ENCODE measurements at regions not wholly inside any gene's neighbourhood (a gene's known extent, or its start where the extent isn't known, plus 50 kb on each side); places are given as distances from the start of the nearest gene placed in this dataset.

DNA sequence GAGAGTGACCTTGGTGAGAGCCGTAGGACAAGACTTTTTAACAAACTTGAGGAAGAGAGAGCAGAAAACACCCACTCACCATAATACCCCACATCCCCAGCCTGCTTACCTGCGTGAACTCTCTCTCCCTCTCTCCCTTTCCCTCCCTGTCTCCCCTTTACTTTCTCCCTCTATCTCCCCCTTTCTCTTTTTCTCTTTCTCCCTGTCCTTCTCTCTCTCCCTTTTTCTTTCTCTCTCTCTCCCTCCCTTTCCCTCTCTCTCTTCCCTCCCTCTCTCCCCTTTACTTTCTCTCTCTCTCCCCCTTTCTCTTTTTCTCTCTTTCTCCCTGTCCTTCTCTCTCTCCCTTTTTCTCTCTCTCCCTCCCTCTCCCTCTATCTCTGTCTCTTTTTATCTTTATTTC is 464.0 kb upstream of the AUTS2 start:
- TF ChIP-seq, protein P1, sequence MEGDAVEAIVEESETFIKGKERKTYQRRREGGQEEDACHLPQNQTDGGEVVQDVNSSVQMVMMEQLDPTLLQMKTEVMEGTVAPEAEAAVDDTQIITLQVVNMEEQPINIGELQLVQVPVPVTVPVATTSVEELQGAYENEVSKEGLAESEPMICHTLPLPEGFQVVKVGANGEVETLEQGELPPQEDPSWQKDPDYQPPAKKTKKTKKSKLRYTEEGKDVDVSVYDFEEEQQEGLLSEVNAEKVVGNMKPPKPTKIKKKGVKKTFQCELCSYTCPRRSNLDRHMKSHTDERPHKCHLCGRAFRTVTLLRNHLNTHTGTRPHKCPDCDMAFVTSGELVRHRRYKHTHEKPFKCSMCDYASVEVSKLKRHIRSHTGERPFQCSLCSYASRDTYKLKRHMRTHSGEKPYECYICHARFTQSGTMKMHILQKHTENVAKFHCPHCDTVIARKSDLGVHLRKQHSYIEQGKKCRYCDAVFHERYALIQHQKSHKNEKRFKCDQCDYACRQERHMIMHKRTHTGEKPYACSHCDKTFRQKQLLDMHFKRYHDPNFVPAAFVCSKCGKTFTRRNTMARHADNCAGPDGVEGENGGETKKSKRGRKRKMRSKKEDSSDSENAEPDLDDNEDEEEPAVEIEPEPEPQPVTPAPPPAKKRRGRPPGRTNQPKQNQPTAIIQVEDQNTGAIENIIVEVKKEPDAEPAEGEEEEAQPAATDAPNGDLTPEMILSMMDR (conservative IDR thresholded peaks at IDR 0.05), result no peak
- no peak for DNase-seq (ENCODE audit: low read depth, low spot score)
- Mint-ChIP-seq H3K27me3 (ENCODE audit: low read depth) (peaks cover 11% of the 10 kb centered on the region), H3K4me3 (no peak overlapping the region), H3K36me3 (ENCODE audit: low read depth) (peaks cover 17% of the 10 kb centered on the region), H3K9me3 (peaks cover 9% of the 10 kb centered on the region), H3K4me1 (peaks cover 20% of the 10 kb centered on the region), H3K27ac (ENCODE audit: unreplicated experiment) (no peak overlapping the region)

DNA sequence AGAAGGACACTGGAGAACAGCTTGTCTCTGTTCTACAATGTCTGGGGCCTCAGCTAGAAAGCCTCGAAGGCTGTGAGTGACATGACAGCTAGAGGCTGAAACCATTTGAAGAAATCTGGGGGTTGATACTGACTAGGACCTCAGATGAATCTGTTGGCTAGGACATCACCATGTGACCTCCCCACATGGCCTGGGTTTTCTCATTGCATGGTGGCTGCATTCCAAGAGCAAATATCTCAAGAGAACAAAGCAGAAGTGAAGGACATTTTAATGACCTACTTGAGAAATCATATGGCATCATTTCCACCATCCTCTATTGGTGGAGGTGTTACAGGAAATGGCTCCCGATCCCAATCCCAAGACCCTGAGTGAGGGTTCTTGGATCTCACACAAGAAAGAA is 450.6 kb upstream of the AUTS2 start:
- H3K9me3 Mint-ChIP-seq, result peaks cover 10% of the 10 kb centered on the region
- TF ChIP-seq, protein P1 (conservative IDR thresholded peaks at IDR 0.05), result no peak
- H3K4me1 Mint-ChIP-seq, result no peaks in the 10 kb centered on the region
- no peak overlapping the region for H3K27ac Mint-ChIP-seq (ENCODE audit: unreplicated experiment)
- H3K27me3 Mint-ChIP-seq (ENCODE audit: low read depth), result no peaks in the 10 kb centered on the region
- no peak overlapping the region for H3K4me3 Mint-ChIP-seq
- no peaks in the 10 kb centered on the region for H3K36me3 Mint-ChIP-seq (ENCODE audit: low read depth)
- DNase-seq (ENCODE audit: low read depth, low spot score), result no peak

DNA sequence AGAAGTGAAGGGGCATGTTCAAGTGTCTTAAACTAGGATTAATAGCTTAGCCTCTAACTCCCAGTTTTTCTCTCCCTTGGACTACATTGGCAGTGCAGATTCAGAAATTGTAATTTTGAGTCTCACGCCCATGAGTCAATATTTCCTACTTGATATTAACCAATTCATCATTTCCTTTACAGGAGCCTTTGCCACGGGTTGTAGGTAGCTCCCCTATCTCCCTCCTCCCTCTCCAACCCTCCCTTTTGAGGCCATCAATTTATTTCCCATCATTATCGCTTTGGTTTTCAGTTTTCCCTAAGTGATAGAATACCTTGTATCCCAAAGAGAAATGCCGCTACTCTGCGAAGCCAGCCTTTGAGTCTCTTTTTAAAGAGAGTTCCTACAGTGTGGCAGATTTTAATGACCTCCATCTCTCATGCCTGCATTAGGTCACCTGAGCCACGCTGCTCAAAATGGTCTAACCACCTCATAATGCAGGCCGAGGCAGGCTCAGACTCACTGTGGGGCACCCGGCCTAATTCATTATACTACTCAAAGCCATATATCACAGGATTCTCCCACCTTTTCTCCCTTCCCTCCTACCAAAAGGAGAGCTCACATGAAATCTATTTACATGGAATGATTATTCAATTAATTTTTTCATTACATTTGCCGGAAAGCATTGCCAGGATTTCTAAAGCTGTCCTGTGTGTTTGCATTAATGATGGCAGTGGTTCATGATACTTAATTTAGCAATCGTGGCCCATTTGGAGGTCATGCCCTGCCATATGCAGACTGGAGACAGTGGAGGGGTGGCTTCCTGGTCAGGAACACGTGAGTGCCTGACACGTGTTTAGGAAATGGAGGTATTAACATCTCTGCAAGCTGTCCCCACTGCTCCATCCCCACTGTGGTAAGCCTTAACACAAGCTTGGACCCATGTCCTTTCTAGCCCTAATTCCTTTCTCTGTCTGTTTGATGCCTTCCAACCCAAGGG is 448.2 kb upstream of the AUTS2 start:
- Mint-ChIP-seq H3K4me1 (no peaks in the 10 kb centered on the region), H3K9me3 (peaks cover 10% of the 10 kb centered on the region)

DNA sequence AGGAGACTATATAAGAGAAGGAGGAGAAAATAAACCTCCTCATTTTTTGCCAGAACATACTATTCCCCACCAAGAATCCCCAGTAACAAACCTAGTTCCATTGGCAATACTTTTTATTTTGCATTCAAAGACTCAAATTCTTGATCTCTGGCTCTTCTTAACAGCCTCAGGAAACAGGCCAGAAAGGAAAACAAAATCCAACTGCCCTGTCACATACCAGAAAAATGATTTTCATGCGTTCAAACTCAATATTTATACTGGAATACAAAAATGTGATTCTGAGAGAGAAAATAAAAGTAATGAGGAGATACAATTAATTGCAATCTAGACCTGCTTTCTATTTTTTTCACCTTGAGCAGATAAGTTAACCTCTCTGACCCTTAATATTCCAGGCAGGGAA is 435.9 kb upstream of the AUTS2 start:
- no peaks in the 10 kb centered on the region for H3K4me1 Mint-ChIP-seq
- DNase-seq (ENCODE audit: low read depth, low spot score), result no peak
- H3K9me3 Mint-ChIP-seq, result no peaks in the 10 kb centered on the region
- no peaks in the 10 kb centered on the region for H3K27me3 Mint-ChIP-seq (ENCODE audit: low read depth)
- no peaks in the 10 kb centered on the region for H3K36me3 Mint-ChIP-seq (ENCODE audit: low read depth)
- H3K27ac Mint-ChIP-seq (ENCODE audit: unreplicated experiment), result no peak overlapping the region
- TF ChIP-seq, protein P1 (conservative IDR thresholded peaks at IDR 0.05), result no peak
- no peak overlapping the region for H3K4me3 Mint-ChIP-seq

More for the DNA sequence above, 448.2 kb upstream of the AUTS2 start:
- H3K27me3 Mint-ChIP-seq (ENCODE audit: low read depth), result no peaks in the 10 kb centered on the region
- no peak overlapping the region for H3K4me3 Mint-ChIP-seq
- H3K27ac Mint-ChIP-seq (ENCODE audit: unreplicated experiment), result no peak overlapping the region
- TF ChIP-seq, protein P1 (conservative IDR thresholded peaks at IDR 0.05), result no peak
- no peaks in the 10 kb centered on the region for H3K36me3 Mint-ChIP-seq (ENCODE audit: low read depth)
- DNase-seq (ENCODE audit: low read depth, low spot score), result no peak

DNA sequence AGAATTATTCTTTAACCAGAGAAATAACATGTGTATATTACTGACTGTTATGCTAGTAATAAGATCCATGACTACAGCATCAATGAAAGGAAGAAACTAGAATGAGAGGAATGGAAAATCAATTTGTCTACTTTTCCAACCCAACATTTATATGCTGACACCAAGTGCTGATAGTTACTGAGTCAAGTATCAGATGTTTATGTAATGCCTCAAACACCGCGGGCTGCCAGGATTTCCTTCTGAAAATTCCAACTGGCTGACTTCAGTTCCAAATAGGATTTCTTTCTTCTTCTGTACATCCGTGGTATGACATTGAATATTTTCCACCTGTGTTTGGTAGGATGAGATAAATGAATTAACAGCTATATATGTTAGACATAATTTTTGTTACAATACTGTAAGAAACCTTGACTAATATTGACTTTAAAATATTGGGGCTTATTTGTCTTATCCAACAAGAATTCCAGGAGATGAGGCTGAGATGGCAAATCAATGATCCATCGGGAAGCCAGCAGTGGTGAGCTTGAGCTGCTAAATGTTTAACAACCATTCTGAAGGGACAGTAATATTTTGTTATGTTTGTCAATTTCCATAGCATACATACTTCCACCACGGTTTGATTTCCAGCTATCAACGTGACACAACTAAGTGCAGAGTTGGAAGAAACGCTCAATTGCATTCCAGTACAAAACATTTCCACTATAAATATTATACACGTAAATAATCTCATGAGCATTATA is 435.2 kb upstream of the AUTS2 start:
- no peak overlapping the region for H3K27ac Mint-ChIP-seq (ENCODE audit: unreplicated experiment)
- H3K9me3 Mint-ChIP-seq, result no peaks in the 10 kb centered on the region
- no peaks in the 10 kb centered on the region for H3K27me3 Mint-ChIP-seq (ENCODE audit: low read depth)
- H3K4me3 Mint-ChIP-seq, result no peak overlapping the region
- no peak for DNase-seq (ENCODE audit: low read depth, low spot score)
- TF ChIP-seq, protein P1 (conservative IDR thresholded peaks at IDR 0.05), result no peak
- H3K36me3 Mint-ChIP-seq (ENCODE audit: low read depth), result no peaks in the 10 kb centered on the region
- H3K4me1 Mint-ChIP-seq, result no peaks in the 10 kb centered on the region
